GM12878 (cell line): ENCODE measurements at regions not wholly inside any gene's neighbourhood (a gene's known extent, or its start where the extent isn't known, plus 50 kb on each side); places are given as distances from the start of the nearest gene placed in this dataset.

Source experiments
- ATAC-seq: fragments of 200-7000 bp; cut with Tn5 transposase; 3 replicates; pipeline ENCODE4 v1.9.1; 2020; ENCODE audit warnings: mild to moderate bottlenecking, moderate library complexity
- BruUV-seq: library from RNA; stranded (reverse); fragments of 400-500 nt; replicated peaks from 2 replicates; lab custom pipeline; 2021; lab: Mats Ljungman, UMichigan
- CTCF ChIA-PET: fragments of 300-600 bp; sonication (Branson Sonifier 250); formaldehyde crosslinking; extraction: SDS; loops from one replicate; lab custom pipeline; 2021; ENCODE audit warnings: inconsistent platforms; lab: Yijun Ruan, JAX
- POLR2A ChIA-PET: fragments of 350-600 bp; formaldehyde crosslinking; extraction: SDS; loops from one replicate; lab custom pipeline; 2021; ENCODE audit warnings: inconsistent platforms; lab: Charles Lee
- RAD21 ChIA-PET: fragments of 300-600 bp; sonication (Branson Sonifier 250); formaldehyde crosslinking; loops from one replicate; lab custom pipeline; 2023; ENCODE audit warnings: antibody characterized with exemption; ENCODE audit not compliant: unreplicated experiment; lab: Charles Lee
- SMC1A ChIA-PET: fragments of 300-600 bp; sonication (Branson Sonifier 250); formaldehyde crosslinking; loops from one replicate; lab custom pipeline; 2023; ENCODE audit not compliant: unreplicated experiment, uncharacterized antibody; lab: Charles Lee
- DNase-seq: peaks from one replicate; pipeline ENCODE4 v3.0.0-alpha.2; 2011; ENCODE audit warnings: low read depth, low spot score
- FAIRE-seq: peaks from 3 replicates; lab custom pipeline; 2011; peaks lifted over from hg19 to GRCh38; lab: Jason Lieb, UNC
- H2AFZ ChIP-seq: 2 replicates; pipeline ENCODE4 v1.6.0; 2011; ENCODE audit warnings: low read depth, low read length, control low read depth; ENCODE audit not compliant: control insufficient read depth
- H3K27ac ChIP-seq: 2 replicates; pipeline ENCODE4 v1.5.1; 2011; ENCODE audit warnings: control low read depth; ENCODE audit not compliant: control insufficient read depth, insufficient read depth
- H3K27me3 ChIP-seq, 2 experiments: replicated peaks in 1 of 2; 2 replicates each; pipeline versions ENCODE4 v1.6.0 to v1.6.1; 2011; ENCODE audit warnings: low read length in 1 of 2; ENCODE audit not compliant: control insufficient read depth in 2 of 2, insufficient read depth in 2 of 2
- H3K36me3 ChIP-seq, 2 experiments: 2 replicates each; pipeline ENCODE4 v1.5.1; 2011; ENCODE audit warnings: low read length in 1 of 2; ENCODE audit not compliant: control insufficient read depth in 2 of 2, insufficient read depth in 2 of 2
- H3K4me1 ChIP-seq: 2 replicates; pipeline ENCODE4 v1.6.1; 2011; ENCODE audit warnings: mild to moderate bottlenecking, low read length, moderate library complexity, mixed read lengths; ENCODE audit not compliant: control insufficient read depth, insufficient read depth
- H3K4me2 ChIP-seq: 2 replicates; pipeline ENCODE4 v1.6.0; 2011; ENCODE audit warnings: control low read depth; ENCODE audit not compliant: control insufficient read depth, insufficient read depth
- H3K4me3 ChIP-seq: fragments of 200-600 bp; sonication (generic); 2 replicates; pipeline ENCODE4 v1.5.1; 2016
- H3K79me2 ChIP-seq: 2 replicates; pipeline ENCODE4 v1.6.0; 2011; ENCODE audit warnings: low read length; ENCODE audit not compliant: control insufficient read depth, insufficient read depth
- H3K9ac ChIP-seq: 2 replicates; pipeline ENCODE4 v1.8.0; 2011; ENCODE audit warnings: low read length, control low read depth, mixed read lengths; ENCODE audit not compliant: control insufficient read depth, insufficient read depth
- H3K9me3 ChIP-seq: replicated peaks from 3 replicates; pipeline ENCODE4 v1.5.1; 2011; ENCODE audit warnings: mild to moderate bottlenecking, low read length; ENCODE audit not compliant: control insufficient read depth, insufficient read depth
- H4K20me1 ChIP-seq: 2 replicates; pipeline ENCODE4 v1.6.0; 2011; ENCODE audit not compliant: control insufficient read depth, insufficient read depth
- CREB1 ChIP-seq: IDR thresholded peaks from 2 replicates; pipeline ENCODE4 v1.6.1; 2012; ENCODE audit warnings: low read depth, mild to moderate bottlenecking, inconsistent platforms
- CREM ChIP-seq: IDR thresholded peaks from 2 replicates; pipeline ENCODE4 v1.6.1; 2014; ENCODE audit warnings: antibody characterized with exemption, low read depth
- POU2F2 ChIP-seq: IDR thresholded peaks from 3 replicates; pipeline ENCODE4 v1.6.1; 2011; ENCODE audit warnings: low read depth, mild to moderate bottlenecking, low read length, borderline replicate concordance
- SUPT20H ChIP-seq: IDR thresholded peaks from 2 replicates; pipeline ENCODE4 v1.6.1; 2011; ENCODE audit warnings: low read depth, mild to moderate bottlenecking, low read length, moderate library complexity, borderline replicate concordance; ENCODE audit not compliant: control insufficient read depth
- WGBS: methylation state at CpG from one replicate; pipeline ENCODE4 v1.1.6; 2016; ENCODE audit warnings: low lambda C conversion rate; ENCODE audit not compliant: insufficient replicate concordance, insufficient coverage; ENCODE audit errors: missing lambda C conversion rate; 5-methylcytosine and 5-hydroxymethylcytosine counted together
- in situ Hi-C: fragments of 300-500 bp; cut with MboI; formaldehyde crosslinking; loops from 9 replicates; pipeline ENCODE4 v1.14.3; 2018; ENCODE audit warnings: mixed read lengths
- intact Hi-C: fragments of 100-400 bp; cut with micrococcal nuclease; formaldehyde crosslinking; loops from one replicate; pipeline ENCODE4 v1.14.2; 2022; ENCODE audit not compliant: unreplicated experiment
- TF ChIP-seq, protein P1 (sequence below): fragments of 450-650 bp; IDR thresholded peaks from 2 replicates; pipeline ENCODE4 v1.6.1; 2017; ENCODE audit warnings: mild to moderate bottlenecking, moderate library complexity
- TF ChIP-seq, protein P2 (sequence below): IDR thresholded peaks from 2 replicates; pipeline ENCODE4 v1.6.1; 2011; ENCODE audit warnings: low read depth, low read length, improper control_type of control experiment, borderline replicate concordance
- TF ChIP-seq, protein P3 (sequence below): IDR thresholded peaks from 2 replicates; pipeline ENCODE4 v1.6.1; 2011; ENCODE audit warnings: borderline replicate concordance, low read depth, mild to moderate bottlenecking, moderate library complexity, low read length; ENCODE audit not compliant: insufficient read depth, poor library complexity, severe bottlenecking

DNA sequence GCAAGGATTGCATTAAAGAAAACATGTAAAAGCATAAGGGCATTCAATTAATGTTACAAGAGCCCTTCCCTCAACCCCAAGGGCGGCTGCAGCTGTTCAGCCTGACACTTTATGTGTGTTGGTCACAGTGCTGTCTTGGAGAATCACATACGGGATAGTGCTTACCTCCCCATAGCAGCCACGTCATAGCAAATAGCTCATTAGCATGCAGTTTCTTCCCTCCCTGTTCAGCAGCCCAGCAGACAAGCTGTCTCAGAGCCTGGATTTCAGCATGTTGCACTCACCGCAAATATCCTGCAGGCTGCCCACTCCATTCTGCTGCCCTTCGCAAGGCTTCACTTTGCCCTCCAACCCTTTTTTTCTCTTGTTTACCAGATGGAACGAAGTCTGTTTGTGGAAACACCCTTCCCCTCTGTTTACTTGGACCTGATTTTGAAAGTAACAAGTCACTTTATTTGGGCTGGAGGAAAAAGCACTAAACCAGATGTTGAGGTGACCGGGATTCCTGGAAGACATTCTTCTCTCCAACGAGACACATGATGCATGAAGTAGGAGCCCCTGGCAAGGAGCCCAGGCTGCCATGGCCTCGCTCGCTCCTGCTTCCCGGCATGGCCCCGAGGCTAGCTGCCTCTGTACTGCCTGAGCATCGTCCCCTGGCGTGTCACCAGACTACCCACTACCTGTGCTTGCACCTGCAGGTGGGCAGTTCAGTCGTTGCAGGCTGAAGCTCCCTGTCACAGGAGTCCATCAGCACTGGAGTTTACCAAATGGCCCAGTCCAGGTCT is 151.6 kb upstream of the GMDS start:
- no peak for ATAC-seq
- no peak overlapping the region for H3K4me3 ChIP-seq

More for the DNA sequence above, 151.6 kb upstream of the GMDS start:
- ChIA-PET SMC1A (interaction anchor here (0.6 kb wide), 1 partner anchor 222 kb away, joined by 3 read pairs; no protein-coding TSS in a partner anchor), POLR2A (no interaction called here), CTCF (no interaction called here), RAD21 (no interaction called here)
- H3K79me2 ChIP-seq, result no peaks in the 10 kb centered on the region
- H3K4me1 ChIP-seq, result no peaks in the 10 kb centered on the region
- DNase-seq, result no peak
- no peak overlapping the region for H3K4me2 ChIP-seq
- no peak for FAIRE-seq
- no peak overlapping the region for H3K9ac ChIP-seq
- no TSS peak for BruUV-seq
- H3K9me3 ChIP-seq, result no peaks in the 10 kb centered on the region
- 43% methylated on average over 15 of the region's 15 CpGs for WGBS
- no peaks in the 10 kb centered on the region; a peak in 1 of 4 replicates for H3K27me3 ChIP-seq
- no peak overlapping the region for H3K27ac ChIP-seq
- H3K36me3 ChIP-seq, result no peaks in the 10 kb centered on the region
- H4K20me1 ChIP-seq, result no peaks in the 10 kb centered on the region
- in situ Hi-C loops (no loop called here), intact Hi-C loops (no loop called here)
- TF ChIP-seq, protein P1, sequence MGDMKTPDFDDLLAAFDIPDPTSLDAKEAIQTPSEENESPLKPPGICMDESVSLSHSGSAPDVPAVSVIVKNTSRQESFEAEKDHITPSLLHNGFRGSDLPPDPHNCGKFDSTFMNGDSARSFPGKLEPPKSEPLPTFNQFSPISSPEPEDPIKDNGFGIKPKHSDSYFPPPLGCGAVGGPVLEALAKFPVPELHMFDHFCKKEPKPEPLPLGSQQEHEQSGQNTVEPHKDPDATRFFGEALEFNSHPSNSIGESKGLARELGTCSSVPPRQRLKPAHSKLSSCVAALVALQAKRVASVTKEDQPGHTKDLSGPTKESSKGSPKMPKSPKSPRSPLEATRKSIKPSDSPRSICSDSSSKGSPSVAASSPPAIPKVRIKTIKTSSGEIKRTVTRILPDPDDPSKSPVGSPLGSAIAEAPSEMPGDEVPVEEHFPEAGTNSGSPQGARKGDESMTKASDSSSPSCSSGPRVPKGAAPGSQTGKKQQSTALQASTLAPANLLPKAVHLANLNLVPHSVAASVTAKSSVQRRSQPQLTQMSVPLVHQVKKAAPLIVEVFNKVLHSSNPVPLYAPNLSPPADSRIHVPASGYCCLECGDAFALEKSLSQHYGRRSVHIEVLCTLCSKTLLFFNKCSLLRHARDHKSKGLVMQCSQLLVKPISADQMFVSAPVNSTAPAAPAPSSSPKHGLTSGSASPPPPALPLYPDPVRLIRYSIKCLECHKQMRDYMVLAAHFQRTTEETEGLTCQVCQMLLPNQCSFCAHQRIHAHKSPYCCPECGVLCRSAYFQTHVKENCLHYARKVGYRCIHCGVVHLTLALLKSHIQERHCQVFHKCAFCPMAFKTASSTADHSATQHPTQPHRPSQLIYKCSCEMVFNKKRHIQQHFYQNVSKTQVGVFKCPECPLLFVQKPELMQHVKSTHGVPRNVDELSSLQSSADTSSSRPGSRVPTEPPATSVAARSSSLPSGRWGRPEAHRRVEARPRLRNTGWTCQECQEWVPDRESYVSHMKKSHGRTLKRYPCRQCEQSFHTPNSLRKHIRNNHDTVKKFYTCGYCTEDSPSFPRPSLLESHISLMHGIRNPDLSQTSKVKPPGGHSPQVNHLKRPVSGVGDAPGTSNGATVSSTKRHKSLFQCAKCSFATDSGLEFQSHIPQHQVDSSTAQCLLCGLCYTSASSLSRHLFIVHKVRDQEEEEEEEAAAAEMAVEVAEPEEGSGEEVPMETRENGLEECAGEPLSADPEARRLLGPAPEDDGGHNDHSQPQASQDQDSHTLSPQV, result no peak
- TF ChIP-seq SUPT20H (no peak), POU2F2 (no peak), CREM (no peak), CREB1 (no peak)
- TF ChIP-seq, protein P2, sequence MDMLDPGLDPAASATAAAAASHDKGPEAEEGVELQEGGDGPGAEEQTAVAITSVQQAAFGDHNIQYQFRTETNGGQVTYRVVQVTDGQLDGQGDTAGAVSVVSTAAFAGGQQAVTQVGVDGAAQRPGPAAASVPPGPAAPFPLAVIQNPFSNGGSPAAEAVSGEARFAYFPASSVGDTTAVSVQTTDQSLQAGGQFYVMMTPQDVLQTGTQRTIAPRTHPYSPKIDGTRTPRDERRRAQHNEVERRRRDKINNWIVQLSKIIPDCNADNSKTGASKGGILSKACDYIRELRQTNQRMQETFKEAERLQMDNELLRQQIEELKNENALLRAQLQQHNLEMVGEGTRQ, result no peak
- TF ChIP-seq, protein P3, sequence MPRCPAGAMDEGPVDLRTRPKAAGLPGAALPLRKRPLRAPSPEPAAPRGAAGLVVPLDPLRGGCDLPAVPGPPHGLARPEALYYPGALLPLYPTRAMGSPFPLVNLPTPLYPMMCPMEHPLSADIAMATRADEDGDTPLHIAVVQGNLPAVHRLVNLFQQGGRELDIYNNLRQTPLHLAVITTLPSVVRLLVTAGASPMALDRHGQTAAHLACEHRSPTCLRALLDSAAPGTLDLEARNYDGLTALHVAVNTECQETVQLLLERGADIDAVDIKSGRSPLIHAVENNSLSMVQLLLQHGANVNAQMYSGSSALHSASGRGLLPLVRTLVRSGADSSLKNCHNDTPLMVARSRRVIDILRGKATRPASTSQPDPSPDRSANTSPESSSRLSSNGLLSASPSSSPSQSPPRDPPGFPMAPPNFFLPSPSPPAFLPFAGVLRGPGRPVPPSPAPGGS, result no peak
- TF ChIP-seq, all 136 proteins: peak for 0
- no peak overlapping the region for H2AFZ ChIP-seq
